ENCODE measurements at regions not wholly inside any gene's neighbourhood (a gene's known extent, or its start where the extent isn't known, plus 50 kb on each side); places are given as distances from the start of the nearest gene placed in this dataset.

- TF ChIP-seq CTCF (IDR thresholded peaks at IDR 0.05): no peak
Observed at GRCh38 chr9:86671018-86671417, 276.3 kb downstream of the GAS1 start.

GRCh38 chr9:86670536-86670935 is 276.8 kb downstream of the GAS1 start:
- no peak for TF ChIP-seq CTCF (IDR thresholded peaks at IDR 0.05)

GRCh38 chr9:86670076-86670475 is 277.2 kb downstream of the GAS1 start:
- no peak for TF ChIP-seq CTCF (IDR thresholded peaks at IDR 0.05)

- TF ChIP-seq CTCF (IDR thresholded peaks at IDR 0.05): no peak
Observed at GRCh38 chr9:86669422-86669821, 277.9 kb downstream of the GAS1 start.

GRCh38 chr9:86668488-86668887 is 278.8 kb downstream of the GAS1 start:
- no peak for TF ChIP-seq CTCF (IDR thresholded peaks at IDR 0.05)

- no peak for TF ChIP-seq CTCF (IDR thresholded peaks at IDR 0.05)
Observed at GRCh38 chr9:86667307-86667706, 280.0 kb downstream of the GAS1 start.

GRCh38 chr9:86665416-86665815 is 281.9 kb downstream of the GAS1 start:
- TF ChIP-seq CTCF (IDR thresholded peaks at IDR 0.05): no peak

GRCh38 chr9:86664603-86665002 is 282.7 kb downstream of the GAS1 start:
- no peak for TF ChIP-seq CTCF (IDR thresholded peaks at IDR 0.05)
